Mesenchymal stem cell (in vitro differentiated cells and primary cell): ENCODE measurements at regions not wholly inside any gene's neighbourhood (a gene's known extent, or its start where the extent isn't known, plus 50 kb on each side); places are given as distances from the start of the nearest gene placed in this dataset.

Source experiments
- DNase-seq: peaks from one replicate; pipeline ENCODE4 v3.0.0-alpha.2; 2013
- H2AFZ ChIP-seq: one replicate; pipeline ENCODE4 v1.6.1; 2013; ENCODE audit warnings: low read depth, mild to moderate bottlenecking, control low read depth, inconsistent platforms, low read length, moderate library complexity
- H2AK5ac ChIP-seq: 2 replicates; pipeline ENCODE4 v1.6.1; 2013; ENCODE audit warnings: low read length, moderate library complexity, mild to moderate bottlenecking, inconsistent platforms; ENCODE audit not compliant: severe bottlenecking
- H2BK120ac ChIP-seq: one replicate; pipeline ENCODE4 v1.6.1; 2013; ENCODE audit warnings: low read depth, mild to moderate bottlenecking, inconsistent platforms, low read length, moderate library complexity
- H2BK12ac ChIP-seq, 2 experiments: one replicate each; pipeline ENCODE4 v1.6.1; 2013; ENCODE audit warnings: inconsistent platforms in 2 of 2, low read length in 2 of 2, mild to moderate bottlenecking in 2 of 2, moderate library complexity in 2 of 2, control low read depth in 1 of 2
- H2BK15ac ChIP-seq: one replicate; pipeline ENCODE4 v1.6.1; 2013; ENCODE audit warnings: mild to moderate bottlenecking, low read depth, inconsistent platforms; ENCODE audit not compliant: poor library complexity, severe bottlenecking
- H2BK5ac ChIP-seq: 2 replicates; pipeline ENCODE4 v1.6.1; 2013; ENCODE audit warnings: low read depth, mild to moderate bottlenecking, low read length, control low read depth, inconsistent platforms; ENCODE audit not compliant: poor library complexity, severe bottlenecking
- H3K14ac ChIP-seq, 2 experiments: one replicate each; pipeline ENCODE4 v1.6.1; 2013; ENCODE audit warnings: inconsistent platforms in 2 of 2, low read length in 2 of 2, control low read depth in 1 of 2, mild to moderate bottlenecking in 1 of 2, moderate library complexity in 1 of 2
- H3K18ac ChIP-seq, 2 experiments: one replicate each; pipeline ENCODE4 v1.6.1; 2013; ENCODE audit warnings: inconsistent platforms in 2 of 2, low read length in 2 of 2, control low read depth in 1 of 2, low read depth in 1 of 2, mild to moderate bottlenecking in 1 of 2
- H3K23ac ChIP-seq, 2 experiments: one replicate each; pipeline ENCODE4 v1.6.1; 2013; ENCODE audit warnings: inconsistent platforms in 2 of 2, low read length in 2 of 2, mild to moderate bottlenecking in 2 of 2, moderate library complexity in 2 of 2, control low read depth in 1 of 2
- H3K27ac ChIP-seq: 2 replicates; pipeline ENCODE4 v1.5.1; 2013; ENCODE audit warnings: mild to moderate bottlenecking, moderate library complexity, low read length, control low read depth, inconsistent platforms; ENCODE audit not compliant: poor library complexity, severe bottlenecking
- H3K27me3 ChIP-seq, 2 experiments: 2 replicates each; pipeline versions ENCODE4 v1.6.1 to v1.7.0; 2013; ENCODE audit warnings: low read length in 2 of 2, mild to moderate bottlenecking in 2 of 2, moderate library complexity in 2 of 2, control low read depth in 1 of 2, inconsistent platforms in 1 of 2; ENCODE audit not compliant: control insufficient read depth in 1 of 2, insufficient read depth in 1 of 2
- H3K36me3 ChIP-seq, 2 experiments: 2 replicates each; pipeline versions ENCODE4 v1.6.1 to v1.7.0; 2013; ENCODE audit warnings: low read length in 2 of 2, control low read depth in 1 of 2, inconsistent platforms in 1 of 2, low read depth in 1 of 2, mild to moderate bottlenecking in 1 of 2; ENCODE audit not compliant: insufficient read depth in 2 of 2, control insufficient read depth in 1 of 2
- H3K4ac ChIP-seq, 2 experiments: one replicate each; pipeline ENCODE4 v1.6.1; 2013; ENCODE audit warnings: inconsistent platforms in 2 of 2, low read length in 2 of 2, mild to moderate bottlenecking in 2 of 2, moderate library complexity in 2 of 2, control low read depth in 1 of 2, low read depth in 1 of 2
- H3K4me1 ChIP-seq: 2 replicates; pipeline ENCODE4 v1.6.1; 2013; ENCODE audit warnings: low read depth, low read length, control low read depth; ENCODE audit not compliant: control insufficient read depth, insufficient read depth
- H3K4me2 ChIP-seq: 2 replicates; pipeline ENCODE4 v1.6.1; 2013; ENCODE audit warnings: low read length, mild to moderate bottlenecking, inconsistent platforms; ENCODE audit not compliant: poor library complexity, severe bottlenecking
- H3K4me3 ChIP-seq, 2 experiments: 2 replicates each; pipeline versions ENCODE4 v1.5.1 to v1.7.0; 2013; ENCODE audit warnings: low read length in 2 of 2, mild to moderate bottlenecking in 2 of 2, control low read depth in 1 of 2, low read depth in 1 of 2; ENCODE audit not compliant: insufficient read depth in 1 of 2
- H3K79me1 ChIP-seq: replicated peaks from 2 replicates; pipeline ENCODE4 v1.6.1; 2013; ENCODE audit warnings: mild to moderate bottlenecking, control low read depth, low read length, inconsistent platforms; ENCODE audit not compliant: poor library complexity, severe bottlenecking
- H3K9ac ChIP-seq: 2 replicates; pipeline ENCODE4 v1.7.0; 2013; ENCODE audit warnings: mild to moderate bottlenecking, low read length, moderate library complexity
- H3K9me3 ChIP-seq: 2 replicates; pipeline ENCODE4 v1.7.0; 2013; ENCODE audit warnings: mild to moderate bottlenecking, low read length; ENCODE audit not compliant: control insufficient read depth
- H4K8ac ChIP-seq: one replicate; pipeline ENCODE4 v1.6.1; 2013; ENCODE audit warnings: inconsistent platforms, mild to moderate bottlenecking, low read length, moderate library complexity
- H4K91ac ChIP-seq: one replicate; pipeline ENCODE4 v1.6.1; 2013; ENCODE audit warnings: mild to moderate bottlenecking, low read length, inconsistent platforms
- WGBS: methylation state at CpG from one replicate; pipeline ENCODE4 v1.1.7; 2013; ENCODE audit warnings: mixed read lengths; 5-methylcytosine and 5-hydroxymethylcytosine counted together

- Histone ChIP-seq H2BK15ac (no peak overlapping the region), H3K9me3 (no peaks in the 10 kb centered on the region), H3K79me1 (no peaks in the 10 kb centered on the region), H4K91ac (no peak overlapping the region), H3K18ac (no peak overlapping the region), H2BK120ac (no peak overlapping the region), H3K27me3 (no peaks in the 10 kb centered on the region), H2BK12ac (no peak overlapping the region), H4K8ac (no peak overlapping the region), H3K4me1 (no peaks in the 10 kb centered on the region), H3K27ac (no peak overlapping the region), H2AK5ac (no peak overlapping the region), H2AFZ (no peak overlapping the region), H3K4ac (no peak overlapping the region), H3K4me2 (no peak overlapping the region), H3K36me3 (no peaks in the 10 kb centered on the region), H2BK5ac (no peak overlapping the region), H3K9ac (no peak overlapping the region), H3K23ac (no peak overlapping the region), H3K4me3 (no peak overlapping the region), H3K14ac (no peak overlapping the region)
- WGBS: 70% methylated on average over 3 of the region's 4 CpGs
- DNase-seq: no peak
Observed at GRCh38 chr2:84048964-84049363, 410.1 kb downstream of the SUCLG1 start.

DNA sequence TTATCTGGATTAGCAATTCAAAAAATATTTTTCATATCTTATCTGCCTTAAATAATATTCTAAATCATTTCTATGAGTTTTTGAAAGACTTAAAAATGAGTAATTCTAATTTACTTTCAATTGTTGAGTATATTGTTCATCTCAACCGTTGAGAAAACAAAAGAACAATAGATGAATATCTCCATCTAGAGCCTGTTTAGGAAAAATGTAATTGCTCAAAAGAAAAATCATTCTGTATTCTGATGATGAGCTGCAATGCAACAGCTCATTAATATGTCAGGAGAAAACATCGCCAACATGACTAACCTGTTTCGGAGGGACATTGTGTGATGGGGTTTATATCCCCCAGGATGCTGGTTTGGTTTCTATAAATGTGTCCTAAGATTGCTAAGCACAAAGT is 417.6 kb downstream of the SUCLG1 start:
- Histone ChIP-seq H3K4me2 (no peak overlapping the region), H2BK12ac (no peak overlapping the region), H3K27me3 (no peaks in the 10 kb centered on the region), H2BK120ac (no peak overlapping the region), H3K18ac (no peak overlapping the region), H3K23ac (no peak overlapping the region), H3K4ac (no peak overlapping the region), H3K9me3 (no peaks in the 10 kb centered on the region), H3K9ac (no peak overlapping the region), H2BK5ac (no peak overlapping the region), H3K36me3 (no peaks in the 10 kb centered on the region), H2BK15ac (no peak overlapping the region), H3K27ac (no peak overlapping the region), H3K4me3 (no peak overlapping the region), H4K91ac (no peak overlapping the region), H4K8ac (no peak overlapping the region), H3K79me1 (no peaks in the 10 kb centered on the region), H2AK5ac (no peak overlapping the region), H2AFZ (no peak overlapping the region), H3K14ac (no peak overlapping the region), H3K4me1 (no peaks in the 10 kb centered on the region)
- DNase-seq: no peak
- 95% methylated on average over 2 of the region's 3 CpGs for WGBS

DNA sequence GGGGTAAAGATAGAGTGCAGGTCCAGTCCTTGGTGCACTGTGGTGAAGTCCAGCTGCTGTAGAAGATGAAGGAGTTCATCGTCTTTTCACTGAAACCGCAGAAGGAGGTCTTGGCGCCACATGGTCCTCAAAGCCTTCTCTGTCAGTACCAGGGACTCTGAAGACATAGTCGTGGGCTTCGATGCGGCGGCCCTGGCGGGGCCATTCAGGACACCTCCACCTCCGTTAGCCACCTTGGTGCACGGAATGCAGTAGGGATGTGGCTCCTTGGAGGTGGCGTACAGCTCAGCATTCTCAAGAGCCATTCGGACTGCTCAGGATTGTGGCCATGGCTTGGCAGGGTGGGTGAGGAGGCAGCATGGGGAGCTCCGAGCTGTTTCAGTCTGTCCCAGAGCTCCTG is 418.8 kb downstream of the SUCLG1 start:
- Histone ChIP-seq H3K9me3 (no peaks in the 10 kb centered on the region), H3K4me2 (no peak overlapping the region), H3K27ac (no peak overlapping the region), H3K4me1 (no peaks in the 10 kb centered on the region), H4K8ac (no peak overlapping the region), H3K27me3 (no peaks in the 10 kb centered on the region), H3K18ac (no peak overlapping the region), H3K9ac (no peak overlapping the region), H3K14ac (no peak overlapping the region), H4K91ac (no peak overlapping the region), H2BK15ac (no peak overlapping the region), H3K23ac (no peak overlapping the region), H2AFZ (no peak overlapping the region), H2AK5ac (no peak overlapping the region), H3K79me1 (no peaks in the 10 kb centered on the region), H3K4ac (no peak overlapping the region), H3K36me3 (no peaks in the 10 kb centered on the region), H2BK12ac (no peak overlapping the region), H2BK120ac (no peak overlapping the region), H2BK5ac (no peak overlapping the region), H3K4me3 (no peak overlapping the region)
- DNase-seq: no peak
- 92% methylated on average over 13 of the region's 13 CpGs for WGBS

DNA sequence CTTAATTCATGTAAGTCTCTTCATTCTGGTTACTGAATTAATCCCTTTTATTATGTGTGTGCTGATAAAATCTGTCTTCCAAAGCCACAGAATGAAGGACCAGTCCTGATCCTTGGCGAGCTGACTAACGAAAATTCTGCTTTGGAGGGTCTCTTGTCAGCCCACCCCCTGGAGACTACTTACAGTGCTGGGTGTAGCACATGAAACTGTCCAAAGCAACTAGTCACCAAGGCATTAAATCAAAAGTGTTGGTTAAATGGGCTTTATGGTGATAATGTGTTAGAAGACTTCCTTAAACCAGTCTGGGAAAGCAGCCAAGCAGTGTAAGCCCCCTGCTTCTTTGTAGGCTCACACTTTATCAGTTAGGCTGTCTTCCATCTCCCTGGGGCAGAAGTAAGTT is 420.2 kb downstream of the SUCLG1 start:
- no peak overlapping the region for H3K14ac ChIP-seq
- no peak overlapping the region for H2BK5ac ChIP-seq
- H3K79me1 ChIP-seq: no peaks in the 10 kb centered on the region
- no peak overlapping the region for H2BK15ac ChIP-seq
- no peak overlapping the region for H2AK5ac ChIP-seq
- no peak overlapping the region for H2AFZ ChIP-seq
- no peak overlapping the region for H3K9ac ChIP-seq
- H3K4me2 ChIP-seq: no peak overlapping the region
- no peak overlapping the region for H4K91ac ChIP-seq
- H2BK120ac ChIP-seq: no peak overlapping the region
- H3K36me3 ChIP-seq: no peaks in the 10 kb centered on the region
- H3K27me3 ChIP-seq: no peaks in the 10 kb centered on the region
- no peak overlapping the region for H3K18ac ChIP-seq
- no peak overlapping the region for H3K23ac ChIP-seq
- H2BK12ac ChIP-seq: no peak overlapping the region
- H3K4ac ChIP-seq: no peak overlapping the region
- no peak overlapping the region for H3K27ac ChIP-seq
- no peaks in the 10 kb centered on the region for H3K9me3 ChIP-seq
- no peak overlapping the region for H4K8ac ChIP-seq
- WGBS: 50% methylated on average over 2 of the region's 2 CpGs
- no peaks in the 10 kb centered on the region for H3K4me1 ChIP-seq
- DNase-seq: no peak
- no peak overlapping the region for H3K4me3 ChIP-seq
